ENCODE measurements at regions not wholly inside any gene's neighbourhood (a gene's known extent, or its start where the extent isn't known, plus 50 kb on each side); places are given as distances from the start of the nearest gene placed in this dataset.

DNA sequence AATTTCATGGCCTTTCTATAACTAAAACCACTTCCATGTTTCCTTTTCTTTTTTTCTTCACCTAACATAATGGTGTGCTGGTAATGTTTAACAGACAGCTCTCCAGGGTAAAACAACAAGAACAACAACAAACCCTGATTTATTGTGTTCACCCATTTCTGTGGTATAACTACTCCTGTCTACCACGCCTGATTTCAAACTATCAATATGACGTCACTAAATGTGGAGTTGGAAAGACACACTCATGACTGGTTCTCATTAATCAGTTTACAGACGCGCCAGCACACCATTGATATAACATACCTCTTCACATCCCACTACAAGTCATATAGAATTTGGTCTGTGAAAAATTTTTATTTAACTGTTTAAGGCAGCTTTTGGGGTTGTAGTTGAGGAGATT lies 142.9 kb downstream of the ARRDC3 start:
- TF ChIP-seq EZH2 (IDR thresholded peaks at IDR 0.05; ENCODE audit: low read length), result no peak
- TF ChIP-seq, protein P1, sequence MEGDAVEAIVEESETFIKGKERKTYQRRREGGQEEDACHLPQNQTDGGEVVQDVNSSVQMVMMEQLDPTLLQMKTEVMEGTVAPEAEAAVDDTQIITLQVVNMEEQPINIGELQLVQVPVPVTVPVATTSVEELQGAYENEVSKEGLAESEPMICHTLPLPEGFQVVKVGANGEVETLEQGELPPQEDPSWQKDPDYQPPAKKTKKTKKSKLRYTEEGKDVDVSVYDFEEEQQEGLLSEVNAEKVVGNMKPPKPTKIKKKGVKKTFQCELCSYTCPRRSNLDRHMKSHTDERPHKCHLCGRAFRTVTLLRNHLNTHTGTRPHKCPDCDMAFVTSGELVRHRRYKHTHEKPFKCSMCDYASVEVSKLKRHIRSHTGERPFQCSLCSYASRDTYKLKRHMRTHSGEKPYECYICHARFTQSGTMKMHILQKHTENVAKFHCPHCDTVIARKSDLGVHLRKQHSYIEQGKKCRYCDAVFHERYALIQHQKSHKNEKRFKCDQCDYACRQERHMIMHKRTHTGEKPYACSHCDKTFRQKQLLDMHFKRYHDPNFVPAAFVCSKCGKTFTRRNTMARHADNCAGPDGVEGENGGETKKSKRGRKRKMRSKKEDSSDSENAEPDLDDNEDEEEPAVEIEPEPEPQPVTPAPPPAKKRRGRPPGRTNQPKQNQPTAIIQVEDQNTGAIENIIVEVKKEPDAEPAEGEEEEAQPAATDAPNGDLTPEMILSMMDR (optimal IDR thresholded peaks at IDR 0.05 in 1 of 3, IDR thresholded peaks at IDR 0.05 in 1 of 3, conservative IDR thresholded peaks at IDR 0.05 in 1 of 3; ENCODE audit: extremely low read depth in 1 of 3, insufficient read depth in 2 of 3, low read length in 3 of 3), result no peak
- no peak overlapping the region for H3K4me2 ChIP-seq (ENCODE audit: control insufficient read depth, extremely low read depth, insufficient read depth, low read depth, low read length)
- no peaks in the 10 kb centered on the region for H3K79me2 ChIP-seq (ENCODE audit: control insufficient read depth, insufficient read depth, low read length)
- no peaks in the 10 kb centered on the region for H3K27me3 ChIP-seq (ENCODE audit: control insufficient read depth, extremely low read depth, insufficient read depth, low read length)
- no peak overlapping the region for H2AFZ ChIP-seq (ENCODE audit: control insufficient read depth, low read length)
- H3K36me3 ChIP-seq (ENCODE audit: control insufficient read depth in 2 of 2, extremely low read depth in 1 of 2, insufficient read depth in 2 of 2, low read length in 2 of 2), result no peaks in the 10 kb centered on the region
- DNase-seq (ENCODE audit: low read depth, low spot score) (no peak), FAIRE-seq (no peak)
- no peak overlapping the region for H3K4me3 ChIP-seq (ENCODE audit: control insufficient read depth in 2 of 3, extremely low read depth in 1 of 3, insufficient read depth in 2 of 3, low read depth in 1 of 3, low read length in 3 of 3)
- no peaks in the 10 kb centered on the region for H3K9me1 ChIP-seq (ENCODE audit: control insufficient read depth, extremely low read depth, insufficient read depth, low read length)
- H4K20me1 ChIP-seq (ENCODE audit: control insufficient read depth, extremely low read depth, insufficient read depth, low read length), result no peaks in the 10 kb centered on the region
- no peak overlapping the region for H3K9ac ChIP-seq (ENCODE audit: control insufficient read depth, extremely low read depth, insufficient read depth, low read length)
- no peaks in the 10 kb centered on the region for H3K4me1 ChIP-seq (ENCODE audit: control insufficient read depth, extremely low read depth, insufficient read depth, low read length)
- no peak overlapping the region for H3K27ac ChIP-seq (ENCODE audit: control insufficient read depth, insufficient read depth, low read length)
- dilution Hi-C loops (cut with MboI; ENCODE audit: extremely low pct_ligation_motif_present, low sequenced_read_pairs), result no loop called here
- H3K9me3 ChIP-seq (ENCODE audit: control insufficient read depth, low read depth, low read length), result no peaks in the 10 kb centered on the region

DNA sequence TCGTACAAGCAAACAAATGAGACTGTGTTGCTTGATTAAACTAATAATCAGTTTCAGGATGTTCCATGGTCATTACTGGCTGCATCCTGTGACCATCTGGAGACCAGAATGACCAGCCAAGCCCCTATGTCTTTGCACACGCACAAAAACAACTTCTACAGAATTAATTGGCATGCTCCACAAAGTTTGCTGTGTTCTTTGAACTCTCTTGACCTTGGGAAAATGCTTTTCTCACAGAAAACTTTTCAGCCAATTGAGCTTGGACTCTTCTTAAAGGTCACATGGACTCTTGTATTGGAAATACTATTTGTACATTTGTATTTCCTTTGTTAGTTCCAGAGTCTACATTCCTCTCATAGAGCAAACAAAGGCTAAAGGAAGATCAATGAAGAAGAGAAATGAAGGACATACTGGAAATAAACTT lies 147.8 kb downstream of the ARRDC3 start:
- DNase-seq (ENCODE audit: low read depth, low spot score) (no peak), FAIRE-seq (no peak)
- Histone ChIP-seq H3K27me3 (ENCODE audit: control insufficient read depth, extremely low read depth, insufficient read depth, low read length) (no peaks in the 10 kb centered on the region), H4K20me1 (ENCODE audit: control insufficient read depth, extremely low read depth, insufficient read depth, low read length) (no peaks in the 10 kb centered on the region), H3K27ac (ENCODE audit: control insufficient read depth, insufficient read depth, low read length) (no peak overlapping the region), H3K4me3 (ENCODE audit: control insufficient read depth in 2 of 3, extremely low read depth in 1 of 3, insufficient read depth in 2 of 3, low read depth in 1 of 3, low read length in 3 of 3) (no peak overlapping the region), H3K9ac (ENCODE audit: control insufficient read depth, extremely low read depth, insufficient read depth, low read length) (no peak overlapping the region), H3K4me1 (ENCODE audit: control insufficient read depth, extremely low read depth, insufficient read depth, low read length) (no peaks in the 10 kb centered on the region), H3K9me3 (ENCODE audit: control insufficient read depth, low read depth, low read length) (no peaks in the 10 kb centered on the region), H3K4me2 (ENCODE audit: control insufficient read depth, extremely low read depth, insufficient read depth, low read depth, low read length) (no peak overlapping the region), H3K36me3 (ENCODE audit: control insufficient read depth in 2 of 2, extremely low read depth in 1 of 2, insufficient read depth in 2 of 2, low read length in 2 of 2) (no peaks in the 10 kb centered on the region), H2AFZ (ENCODE audit: control insufficient read depth, low read length) (no peak overlapping the region), H3K9me1 (ENCODE audit: control insufficient read depth, extremely low read depth, insufficient read depth, low read length) (no peaks in the 10 kb centered on the region), H3K79me2 (ENCODE audit: control insufficient read depth, insufficient read depth, low read length) (no peaks in the 10 kb centered on the region)
- dilution Hi-C loops (cut with MboI; ENCODE audit: extremely low pct_ligation_motif_present, low sequenced_read_pairs), result no loop called here
- TF ChIP-seq, protein P1 (optimal IDR thresholded peaks at IDR 0.05 in 1 of 3, IDR thresholded peaks at IDR 0.05 in 1 of 3, conservative IDR thresholded peaks at IDR 0.05 in 1 of 3; ENCODE audit: extremely low read depth in 1 of 3, insufficient read depth in 2 of 3, low read length in 3 of 3), result no peak
- no peak for TF ChIP-seq EZH2 (IDR thresholded peaks at IDR 0.05; ENCODE audit: low read length)
